SK-N-SH (cell line): ENCODE measurements at regions not wholly inside any gene's neighbourhood (a gene's known extent, or its start where the extent isn't known, plus 50 kb on each side); places are given as distances from the start of the nearest gene placed in this dataset.

Experiments
- CTCF ChIA-PET: fragments of 300-600, 350-600 bp; formaldehyde crosslinking; extraction: SDS; loops from one replicate; lab custom pipeline; 2021; lab: Yijun Ruan, JAX
- POLR2A ChIA-PET: fragments of 350-600 bp; sonication (Branson Sonifier 250); formaldehyde crosslinking; extraction: SDS; loops from one replicate; lab custom pipeline; 2020; ENCODE audit warnings: antibody characterized with exemption, inconsistent platforms; lab: Yijun Ruan, JAX
- DNase-seq: peaks from one replicate; pipeline ENCODE4 v3.0.0; 2012
- H2AFZ ChIP-seq: fragments of 200-600 bp; sonication (generic); 2 replicates; pipeline ENCODE4 v1.8.1; 2016; ENCODE audit warnings: antibody characterized with exemption, mild to moderate bottlenecking, low read depth
- H3F3A ChIP-seq: fragments of 200-600 bp; sonication (generic); replicated peaks from 2 replicates; pipeline ENCODE3; 2016; ENCODE audit warnings: antibody characterized with exemption, mild to moderate bottlenecking; ENCODE audit not compliant: insufficient read depth
- H3K27ac ChIP-seq, 2 experiments: fragments of 200-500 bp in 1 of 2; fragments of 200-600 bp in 1 of 2; sonication (Bioruptor generic) in 1 of 2; sonication (generic), shearing (Covaris generic) in 1 of 2; 2 replicates each; pipeline versions ENCODE4 v1.5.1 to v1.6.1; 2014 to 2016; ENCODE audit warnings: low read depth in 2 of 2, inconsistent platforms in 1 of 2, low read length in 1 of 2, mild to moderate bottlenecking in 1 of 2, mixed read lengths in 1 of 2
- H3K27me3 ChIP-seq: fragments of 200-600 bp; sonication (generic), shearing (Covaris generic); 2 replicates; pipeline ENCODE4 v1.6.1; 2016; ENCODE audit warnings: mixed run types; ENCODE audit not compliant: insufficient read depth
- H3K36me3 ChIP-seq, 2 experiments: fragments of 200-500 bp in 1 of 2; fragments of 200-600 bp in 1 of 2; sonication (Bioruptor generic) in 1 of 2; sonication (generic) in 1 of 2; replicated peaks in 1 of 2; 2 replicates each; pipeline versions ENCODE3 to v1.5.1; 2014 to 2016; ENCODE audit warnings: low read length in 1 of 2, mild to moderate bottlenecking in 1 of 2; ENCODE audit not compliant: insufficient read depth in 2 of 2, control insufficient read depth in 1 of 2
- H3K4me1 ChIP-seq, 2 experiments: fragments of 200-500 bp in 1 of 2; fragments of 200-600 bp in 1 of 2; sonication (Bioruptor generic) in 1 of 2; sonication (generic), shearing (Covaris generic) in 1 of 2; 2 replicates each; pipeline versions ENCODE4 v1.5.1 to v1.6.1; 2014 to 2016; ENCODE audit warnings: low read depth in 1 of 2, low read length in 1 of 2, mixed run types in 1 of 2; ENCODE audit not compliant: insufficient read depth in 2 of 2, control insufficient read depth in 1 of 2
- H3K4me2 ChIP-seq: fragments of 200-600 bp; sonication (generic), shearing (Covaris generic); 2 replicates; pipeline ENCODE4 v1.6.1; 2017; ENCODE audit warnings: mixed run types
- H3K4me3 ChIP-seq, 2 experiments: fragments of 200-500 bp in 1 of 2; fragments of 200-600 bp in 1 of 2; sonication (Bioruptor generic) in 1 of 2; sonication (generic), shearing (Covaris generic) in 1 of 2; 2 replicates each; pipeline versions ENCODE4 v1.5.1 to v1.8.1; 2014 to 2016; ENCODE audit warnings: low read depth in 2 of 2, inconsistent platforms in 1 of 2, low read length in 1 of 2, mild to moderate bottlenecking in 1 of 2, mixed read lengths in 1 of 2, moderate library complexity in 1 of 2
- H3K79me2 ChIP-seq: fragments of 200-600 bp; sonication (generic); 2 replicates; pipeline ENCODE4 v1.8.1; 2017; ENCODE audit warnings: mild to moderate bottlenecking; ENCODE audit not compliant: insufficient read depth
- H3K9ac ChIP-seq: fragments of 200-600 bp; sonication (generic); 2 replicates; pipeline ENCODE4 v1.6.1; 2017; ENCODE audit warnings: mixed run types
- H3K9me2 ChIP-seq: fragments of 200-600 bp; sonication (generic); 2 replicates; pipeline ENCODE4 v1.6.1; 2017; ENCODE audit warnings: mixed run types
- H3K9me3 ChIP-seq: fragments of 200-600 bp; sonication (generic); 2 replicates; pipeline ENCODE4 v1.6.1; 2017; ENCODE audit warnings: mixed run types, mild to moderate bottlenecking, moderate library complexity
- H4K20me1 ChIP-seq: fragments of 200-600 bp; sonication (generic); 2 replicates; pipeline ENCODE4 v1.6.1; 2017; ENCODE audit warnings: mild to moderate bottlenecking, mixed run types; ENCODE audit not compliant: insufficient read depth
- ELF1 ChIP-seq: IDR thresholded peaks from 2 replicates; pipeline ENCODE4 v1.4.0; 2012
- FOSL2 ChIP-seq: IDR thresholded peaks from 2 replicates; pipeline ENCODE4 v1.4.0; 2012; ENCODE audit warnings: low read depth, mild to moderate bottlenecking, moderate library complexity, borderline replicate concordance
- FOXJ3 ChIP-seq: sonication (generic); formaldehyde crosslinking; IDR thresholded peaks from 2 replicates; pipeline ENCODE4 v1.5.1; 2020; ENCODE audit warnings: mild to moderate bottlenecking, missing genetic modification reagents
- MXI1 ChIP-seq: IDR thresholded peaks from 2 replicates; pipeline ENCODE4 v1.6.1; 2012; ENCODE audit warnings: mild to moderate bottlenecking, low read depth, low read length, improper control_type of control experiment
- NFIC ChIP-seq: IDR thresholded peaks from 2 replicates; pipeline ENCODE4 v1.4.0; 2012; ENCODE audit warnings: borderline replicate concordance
- POLR2AphosphoS5 ChIP-seq: IDR thresholded peaks from 2 replicates; pipeline ENCODE4 v1.6.1; 2012; ENCODE audit warnings: low read depth, low read length
- RAD21 ChIP-seq: IDR thresholded peaks from 2 replicates; pipeline ENCODE4 v1.6.1; 2012; ENCODE audit warnings: mild to moderate bottlenecking, low read length
- RFX5 ChIP-seq: IDR thresholded peaks from 2 replicates; pipeline ENCODE4 v1.6.1; 2012; ENCODE audit warnings: mild to moderate bottlenecking, improper control_type of control experiment, low read length
- RXRA ChIP-seq: IDR thresholded peaks from 2 replicates; pipeline ENCODE4 v1.4.0; 2012; ENCODE audit warnings: low read depth, mild to moderate bottlenecking, borderline replicate concordance
- SMC3 ChIP-seq: IDR thresholded peaks from 2 replicates; pipeline ENCODE4 v1.6.1; 2012; ENCODE audit warnings: low read depth, low read length, improper control_type of control experiment
- TCF12 ChIP-seq: IDR thresholded peaks from 2 replicates; pipeline ENCODE4 v1.4.0; 2012
- TEAD4 ChIP-seq: IDR thresholded peaks from 2 replicates; pipeline ENCODE4 v1.4.0; 2012; ENCODE audit warnings: mild to moderate bottlenecking, borderline replicate concordance; ENCODE audit not compliant: insufficient read depth
- USF2 ChIP-seq: fragments of 150-350 bp; IDR thresholded peaks from 2 replicates; pipeline ENCODE4 v1.6.1; 2017; ENCODE audit warnings: antibody characterized with exemption, low read length, low read depth, borderline replicate concordance
- WGBS: methylation state at CpG from one replicate; pipeline ENCODE4 v1.1.6; 2017; ENCODE audit warnings: low lambda C conversion rate; 5-methylcytosine and 5-hydroxymethylcytosine counted together
- TF ChIP-seq, protein P1 (sequence below): fragments of 200-600 bp; sonication (generic); IDR thresholded peaks from 2 replicates; pipeline ENCODE4 v1.6.1; 2017; ENCODE audit warnings: antibody characterized with exemption, mild to moderate bottlenecking, moderate library complexity
- TF ChIP-seq, protein P2 (sequence below): fragments of 150-350 bp; IDR thresholded peaks from 2 replicates; pipeline ENCODE4 v1.6.1; 2016; ENCODE audit warnings: mild to moderate bottlenecking, low read depth, low read length
- TF ChIP-seq, protein P3 (sequence below): IDR thresholded peaks from 2 replicates; pipeline ENCODE4 v1.4.0; 2012; ENCODE audit warnings: low read depth

- TF ChIP-seq, protein P1, sequence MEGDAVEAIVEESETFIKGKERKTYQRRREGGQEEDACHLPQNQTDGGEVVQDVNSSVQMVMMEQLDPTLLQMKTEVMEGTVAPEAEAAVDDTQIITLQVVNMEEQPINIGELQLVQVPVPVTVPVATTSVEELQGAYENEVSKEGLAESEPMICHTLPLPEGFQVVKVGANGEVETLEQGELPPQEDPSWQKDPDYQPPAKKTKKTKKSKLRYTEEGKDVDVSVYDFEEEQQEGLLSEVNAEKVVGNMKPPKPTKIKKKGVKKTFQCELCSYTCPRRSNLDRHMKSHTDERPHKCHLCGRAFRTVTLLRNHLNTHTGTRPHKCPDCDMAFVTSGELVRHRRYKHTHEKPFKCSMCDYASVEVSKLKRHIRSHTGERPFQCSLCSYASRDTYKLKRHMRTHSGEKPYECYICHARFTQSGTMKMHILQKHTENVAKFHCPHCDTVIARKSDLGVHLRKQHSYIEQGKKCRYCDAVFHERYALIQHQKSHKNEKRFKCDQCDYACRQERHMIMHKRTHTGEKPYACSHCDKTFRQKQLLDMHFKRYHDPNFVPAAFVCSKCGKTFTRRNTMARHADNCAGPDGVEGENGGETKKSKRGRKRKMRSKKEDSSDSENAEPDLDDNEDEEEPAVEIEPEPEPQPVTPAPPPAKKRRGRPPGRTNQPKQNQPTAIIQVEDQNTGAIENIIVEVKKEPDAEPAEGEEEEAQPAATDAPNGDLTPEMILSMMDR = no peak
- no peak for TF ChIP-seq RXRA
- TF ChIP-seq TEAD4 = no peak
- no peak for TF ChIP-seq RAD21
- TF ChIP-seq TCF12 = no peak
- TF ChIP-seq USF2 = no peak
- TF ChIP-seq FOSL2 = no peak
These were observed 1085.0 kb upstream of the ALCAM start (continued) for GRCh38 chr3:104281713-104282112.

- CTCF ChIA-PET = no interaction called here
- H3K27me3 ChIP-seq = no peaks in the 10 kb centered on the region
- 77% methylated on average over 5 of the region's 5 CpGs for WGBS
- no peak for TF ChIP-seq RFX5
- TF ChIP-seq USF2 = no peak
- no peak for TF ChIP-seq NFIC
- TF ChIP-seq, protein P2, sequence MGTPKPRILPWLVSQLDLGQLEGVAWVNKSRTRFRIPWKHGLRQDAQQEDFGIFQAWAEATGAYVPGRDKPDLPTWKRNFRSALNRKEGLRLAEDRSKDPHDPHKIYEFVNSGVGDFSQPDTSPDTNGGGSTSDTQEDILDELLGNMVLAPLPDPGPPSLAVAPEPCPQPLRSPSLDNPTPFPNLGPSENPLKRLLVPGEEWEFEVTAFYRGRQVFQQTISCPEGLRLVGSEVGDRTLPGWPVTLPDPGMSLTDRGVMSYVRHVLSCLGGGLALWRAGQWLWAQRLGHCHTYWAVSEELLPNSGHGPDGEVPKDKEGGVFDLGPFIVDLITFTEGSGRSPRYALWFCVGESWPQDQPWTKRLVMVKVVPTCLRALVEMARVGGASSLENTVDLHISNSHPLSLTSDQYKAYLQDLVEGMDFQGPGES = no peak
- TF ChIP-seq ELF1 = no peak
- no peak for TF ChIP-seq POLR2AphosphoS5
- TF ChIP-seq, protein P3, sequence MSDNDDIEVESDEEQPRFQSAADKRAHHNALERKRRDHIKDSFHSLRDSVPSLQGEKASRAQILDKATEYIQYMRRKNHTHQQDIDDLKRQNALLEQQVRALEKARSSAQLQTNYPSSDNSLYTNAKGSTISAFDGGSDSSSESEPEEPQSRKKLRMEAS = no peak
- no peak for TF ChIP-seq SMC3
- TF ChIP-seq RXRA = no peak
- no peak for TF ChIP-seq RAD21
- TF ChIP-seq FOXJ3 (CRISPR knock-in tag) = no peak
- TF ChIP-seq MXI1 = no peak
- H3K9ac ChIP-seq = no peak overlapping the region
- no peak overlapping the region for H3K4me2 ChIP-seq
- no peak overlapping the region for H2AFZ ChIP-seq
- POLR2A ChIA-PET = no interaction called here
- no peaks in the 10 kb centered on the region for H4K20me1 ChIP-seq
- peaks cover 4% of the 10 kb centered on the region; the same call in 1 of the 2 replicates for H3K9me3 ChIP-seq
- no peak for DNase-seq
- H3K4me1 ChIP-seq = no peaks in the 10 kb centered on the region; a peak in 1 of 4 replicates
- H3K79me2 ChIP-seq = no peaks in the 10 kb centered on the region
- H3K9me2 ChIP-seq = 0 out of 2 replicates have a peak, but pooled peaks cover 5% of the 10 kb centered on the region
- no peaks in the 10 kb centered on the region for H3K36me3 ChIP-seq
- no peaks in the 10 kb centered on the region for H3F3A ChIP-seq
- H3K4me3 ChIP-seq = no peak overlapping the region
- H3K27ac ChIP-seq = no peak overlapping the region
These were observed 1080.1 kb upstream of the ALCAM start for GRCh38 chr3:104286645-104287044.
